Middle frontal gyrus (tissue), 1 donor: ENCODE measurements at regions not wholly inside any gene's neighbourhood (a gene's known extent, or its start where the extent isn't known, plus 50 kb on each side); places are given as distances from the start of the nearest gene placed in this dataset.

Experiments
- DNase-seq: peaks from one replicate; pipeline ENCODE4 v3.0.0-alpha.2; 2015; ENCODE audit warnings: low spot score; ENCODE audit errors: extremely low spot score

DNA sequence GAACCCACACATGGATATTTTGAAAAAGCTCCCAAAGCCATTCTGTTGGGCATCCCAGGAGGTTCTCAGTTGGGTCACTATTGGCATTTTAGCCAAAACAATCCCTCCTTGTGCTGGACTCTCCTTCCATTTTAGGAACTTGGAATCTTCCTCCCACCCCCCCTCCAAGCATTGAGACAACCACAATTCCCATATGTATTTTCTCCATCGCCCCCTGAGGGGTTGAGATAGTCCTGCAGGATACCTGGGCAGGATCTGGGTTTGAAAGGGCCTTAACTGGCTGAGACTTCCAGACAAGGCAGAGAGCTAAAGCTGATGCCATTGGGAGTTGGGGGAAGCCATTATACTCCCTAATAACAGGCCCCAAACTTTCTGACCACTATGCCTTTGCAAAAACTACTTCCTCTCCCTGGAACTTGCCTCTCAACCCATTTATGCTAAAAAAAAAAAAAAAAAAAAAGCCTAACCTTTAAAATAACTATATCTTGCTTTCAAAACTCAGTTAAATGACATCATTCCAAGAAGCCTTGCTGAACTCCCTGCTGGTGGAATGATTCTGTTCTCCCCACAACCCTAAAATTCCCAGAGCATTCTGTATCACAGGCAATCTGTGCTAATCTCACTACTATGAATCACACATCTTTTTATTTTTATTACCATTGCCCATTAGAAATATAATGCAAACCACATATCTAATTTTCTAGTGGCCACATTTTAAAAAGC is 77.5 kb upstream of the PDE1C start:
- no peak for DNase-seq

DNA sequence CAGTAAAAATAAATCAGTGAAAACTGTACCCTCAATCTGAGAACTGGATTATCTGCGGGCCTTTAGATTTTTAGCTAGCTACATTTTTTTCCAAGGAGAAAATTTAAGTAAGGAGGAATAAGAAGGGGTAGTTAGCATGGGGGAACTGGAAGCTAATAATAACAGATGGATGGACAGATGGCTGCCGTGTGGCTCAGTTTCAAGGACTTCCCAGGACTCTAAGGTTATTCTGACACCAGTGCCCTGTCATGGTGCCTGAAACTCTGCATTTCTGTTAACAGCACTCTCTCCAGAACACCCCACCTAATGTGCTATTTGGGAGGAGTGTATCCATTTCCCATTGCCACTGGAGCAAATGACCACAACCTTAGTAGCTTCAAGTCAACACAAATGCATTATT is 75.7 kb upstream of the PDE1C start:
- no peak for DNase-seq

- DNase-seq, result no peak
Observed at GRCh38 chr7:32144676-32145075, 74.5 kb upstream of the PDE1C start.

DNA sequence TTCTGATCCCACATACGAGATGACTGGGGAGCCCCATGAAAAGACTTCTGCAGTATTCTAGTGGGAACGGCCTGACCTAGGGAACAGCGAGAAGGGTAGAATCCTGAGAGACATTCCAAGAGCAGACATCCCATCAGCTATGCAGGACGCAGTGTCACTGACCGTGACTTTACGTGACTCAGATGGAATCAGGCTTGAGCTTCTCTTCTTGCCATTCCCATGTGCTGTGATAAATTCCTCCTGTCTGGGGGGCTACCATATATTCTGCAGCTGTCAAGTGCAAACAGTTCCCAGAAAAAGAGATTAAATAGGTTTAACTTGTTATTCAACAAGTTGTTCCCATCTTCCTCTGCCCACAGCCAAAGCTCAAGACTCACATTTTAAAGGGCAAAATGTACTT is 73.1 kb upstream of the PDE1C start:
- no peak for DNase-seq

GRCh38 chr7:32142649-32143048 is 72.4 kb upstream of the PDE1C start:
- DNase-seq, result no peak

DNA sequence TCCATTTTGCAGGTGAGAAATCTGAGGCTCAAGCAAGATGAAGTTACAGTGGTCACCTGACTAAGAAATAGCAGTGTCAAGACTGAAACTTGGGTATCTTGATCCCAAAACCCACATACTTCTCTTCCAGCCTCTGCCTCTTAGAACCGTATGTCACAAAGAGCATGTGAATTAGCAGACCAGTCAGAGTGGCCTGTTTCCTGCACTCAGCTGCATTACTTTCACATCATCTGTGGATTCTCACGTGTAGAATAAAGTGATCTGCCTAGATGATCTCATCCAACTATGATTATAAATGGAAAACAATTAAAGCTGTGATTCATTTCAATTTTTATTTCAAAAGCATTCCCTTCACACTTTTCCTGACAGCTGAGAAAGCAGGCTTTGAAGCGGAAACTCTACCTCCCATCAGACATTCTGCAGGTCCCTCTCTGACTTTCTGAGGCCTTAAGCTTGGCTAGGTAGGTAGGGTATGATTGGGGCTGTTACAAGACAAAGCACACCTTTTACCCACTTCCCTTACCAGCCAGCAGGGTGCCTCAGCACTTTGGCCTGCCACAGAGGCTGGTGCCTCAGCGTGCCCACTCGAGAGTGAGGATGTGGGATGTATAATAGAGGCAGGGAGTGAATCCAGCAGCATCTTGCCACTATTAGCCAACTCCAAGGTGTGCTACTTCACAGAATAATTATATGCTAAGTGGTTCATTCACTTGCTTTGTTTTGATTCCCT is 70.2 kb upstream of the PDE1C start:
- no peak for DNase-seq

DNA sequence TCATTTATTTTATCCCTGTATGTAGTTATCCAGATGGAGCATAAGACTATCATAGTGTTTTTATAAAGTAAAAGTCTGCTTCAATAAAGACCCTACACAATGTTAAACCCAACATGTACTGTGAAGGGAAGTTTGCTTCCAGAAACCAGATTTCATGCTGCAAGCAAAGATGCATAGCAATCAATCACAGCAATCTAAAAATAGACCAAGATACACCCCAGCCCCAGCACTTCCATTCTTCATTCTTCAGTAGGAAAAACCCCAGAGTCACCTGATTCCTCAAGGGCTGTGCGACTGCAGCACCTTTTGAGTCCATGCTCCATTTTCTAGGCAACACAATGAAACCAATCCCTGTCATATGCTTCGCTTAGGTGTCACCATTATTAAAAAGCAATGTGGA is 66.9 kb upstream of the PDE1C start:
- no peak for DNase-seq

- DNase-seq, result no peak
Observed at GRCh38 chr7:32131091-32131490, 60.9 kb upstream of the PDE1C start.

DNA sequence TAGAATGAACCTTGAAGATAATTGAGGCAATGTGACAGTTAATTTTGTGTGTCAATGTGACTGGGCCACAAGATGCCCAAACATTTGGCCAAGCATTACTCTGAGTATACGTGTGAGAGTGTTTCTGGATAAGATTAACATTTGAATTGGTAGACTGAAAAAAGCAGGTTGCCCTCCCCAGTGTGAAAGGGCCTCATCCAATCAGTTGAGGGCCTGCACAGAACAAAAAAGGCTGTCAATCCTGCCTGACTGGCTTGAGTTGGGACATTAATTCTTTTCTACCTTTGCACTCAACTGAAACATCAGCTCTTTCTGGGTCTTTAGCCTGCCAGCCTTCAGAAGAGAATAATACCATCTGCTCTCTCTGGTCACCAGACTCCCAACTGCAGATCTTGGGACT is 56.6 kb upstream of the PDE1C start:
- DNase-seq, result no peak
